ENCODE measurements at regions not wholly inside any gene's neighbourhood (a gene's known extent, or its start where the extent isn't known, plus 50 kb on each side); places are given as distances from the start of the nearest gene placed in this dataset.

- TF ChIP-seq POLR2A (IDR thresholded peaks at IDR 0.05), result no peak
- no peak for TF ChIP-seq CTCF (IDR thresholded peaks at IDR 0.05)
Observed at GRCh38 chr3:72460205-72461174, 387.8 kb downstream of the SHQ1 start.

Data from testis (tissue), 2 donors.